ENCODE measurements at regions not wholly inside any gene's neighbourhood (a gene's known extent, or its start where the extent isn't known, plus 50 kb on each side); places are given as distances from the start of the nearest gene placed in this dataset.

DNA sequence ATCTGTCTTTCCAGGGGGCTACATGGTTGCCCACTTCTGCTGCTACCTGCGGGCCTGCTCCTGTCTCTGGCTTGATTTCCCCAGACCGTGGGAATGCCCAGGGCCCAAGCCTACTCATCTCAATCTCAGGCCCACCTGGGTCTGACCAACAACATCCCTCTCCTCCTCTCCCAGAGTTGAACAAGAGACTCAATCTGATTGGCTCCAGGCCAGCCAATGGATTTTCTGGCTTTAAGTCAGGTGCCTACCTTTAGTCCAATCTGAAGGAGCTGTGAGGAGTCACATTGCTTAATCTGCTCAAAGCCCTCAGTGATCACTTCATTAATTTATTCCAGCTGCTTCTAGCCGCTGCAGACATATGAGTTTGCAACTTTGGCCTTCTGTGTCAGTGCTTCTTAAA, 162.4 kb upstream of the KCNG1 start:
- Histone ChIP-seq H3K4me3 (no peak overlapping the region), H3K9me3 (no peaks in the 10 kb centered on the region), H3K4me1 (ENCODE audit: insufficient read depth) (no peaks in the 10 kb centered on the region), H3K36me3 (no peaks in the 10 kb centered on the region), H3K27ac (no peak overlapping the region), H3K27me3 (no peaks in the 10 kb centered on the region)
- DNase-seq: no peak
- intact Hi-C loops (cut with DNase I): no loop called here
- TF ChIP-seq POLR2A (IDR thresholded peaks at IDR 0.05) (no peak), EP300 (IDR thresholded peaks at IDR 0.05) (no peak)
- TF ChIP-seq, protein P1, sequence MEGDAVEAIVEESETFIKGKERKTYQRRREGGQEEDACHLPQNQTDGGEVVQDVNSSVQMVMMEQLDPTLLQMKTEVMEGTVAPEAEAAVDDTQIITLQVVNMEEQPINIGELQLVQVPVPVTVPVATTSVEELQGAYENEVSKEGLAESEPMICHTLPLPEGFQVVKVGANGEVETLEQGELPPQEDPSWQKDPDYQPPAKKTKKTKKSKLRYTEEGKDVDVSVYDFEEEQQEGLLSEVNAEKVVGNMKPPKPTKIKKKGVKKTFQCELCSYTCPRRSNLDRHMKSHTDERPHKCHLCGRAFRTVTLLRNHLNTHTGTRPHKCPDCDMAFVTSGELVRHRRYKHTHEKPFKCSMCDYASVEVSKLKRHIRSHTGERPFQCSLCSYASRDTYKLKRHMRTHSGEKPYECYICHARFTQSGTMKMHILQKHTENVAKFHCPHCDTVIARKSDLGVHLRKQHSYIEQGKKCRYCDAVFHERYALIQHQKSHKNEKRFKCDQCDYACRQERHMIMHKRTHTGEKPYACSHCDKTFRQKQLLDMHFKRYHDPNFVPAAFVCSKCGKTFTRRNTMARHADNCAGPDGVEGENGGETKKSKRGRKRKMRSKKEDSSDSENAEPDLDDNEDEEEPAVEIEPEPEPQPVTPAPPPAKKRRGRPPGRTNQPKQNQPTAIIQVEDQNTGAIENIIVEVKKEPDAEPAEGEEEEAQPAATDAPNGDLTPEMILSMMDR (IDR thresholded peaks at IDR 0.05): no peak
- WGBS, 3 donors: 90 to 98% (median 96%) methylated on average over 3 of the region's 3 CpGs

DNA sequence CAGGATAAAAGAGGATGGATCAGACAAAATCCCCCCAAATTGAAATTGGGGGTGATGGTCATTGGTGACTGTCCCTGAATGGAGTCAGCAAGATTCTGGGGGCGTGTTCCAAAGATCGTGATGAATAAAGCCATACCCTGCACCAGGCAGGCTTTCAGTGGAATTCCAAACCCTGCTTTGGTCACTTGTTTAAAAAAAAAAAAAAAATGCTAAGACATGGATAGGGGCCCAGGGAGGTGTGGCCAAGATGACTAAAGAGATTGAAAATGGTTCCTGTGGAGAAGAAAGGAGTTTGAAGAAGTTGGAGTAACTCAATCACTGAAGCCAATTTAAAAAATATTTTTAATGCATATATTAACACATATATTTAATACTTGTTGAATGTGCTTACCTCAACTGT, 161.4 kb upstream of the KCNG1 start:
- Histone ChIP-seq H3K36me3 (no peaks in the 10 kb centered on the region), H3K9me3 (no peaks in the 10 kb centered on the region), H3K27me3 (no peaks in the 10 kb centered on the region), H3K27ac (no peak overlapping the region), H3K4me1 (ENCODE audit: insufficient read depth) (no peaks in the 10 kb centered on the region), H3K4me3 (no peak overlapping the region)
- DNase-seq: no peak
- no peak for TF ChIP-seq EP300 (IDR thresholded peaks at IDR 0.05)
- TF ChIP-seq POLR2A (IDR thresholded peaks at IDR 0.05): no peak
- TF ChIP-seq, protein P1 (IDR thresholded peaks at IDR 0.05): no peak
- 67 to 84% (median 77%) methylated on average over 2 of the region's 2 CpGs for WGBS, 3 donors
- intact Hi-C loops (cut with DNase I): no loop called here

DNA sequence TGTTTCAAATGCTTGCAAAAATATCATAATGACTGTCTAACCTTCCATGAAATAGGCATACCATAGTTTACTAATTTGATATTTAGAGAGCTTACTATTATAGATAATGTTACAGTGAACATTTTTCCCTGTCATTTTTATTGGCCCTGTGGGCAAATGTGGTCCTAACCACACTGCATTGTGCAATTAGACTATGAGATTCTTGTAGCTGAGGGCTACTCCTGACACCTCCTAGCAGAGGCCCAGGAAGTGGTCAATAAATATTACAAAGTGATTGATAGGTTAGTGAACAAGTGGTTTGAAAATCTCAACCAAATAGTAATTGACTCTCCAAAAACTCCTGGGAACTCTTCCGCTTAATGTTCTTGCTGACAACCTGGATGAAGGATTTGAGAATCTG, 160.5 kb upstream of the KCNG1 start:
- Histone ChIP-seq H3K27ac (no peak overlapping the region), H3K9me3 (no peaks in the 10 kb centered on the region), H3K27me3 (no peaks in the 10 kb centered on the region), H3K4me3 (no peak overlapping the region), H3K36me3 (no peaks in the 10 kb centered on the region), H3K4me1 (ENCODE audit: insufficient read depth) (no peaks in the 10 kb centered on the region)
- intact Hi-C loops (cut with DNase I): no loop called here
- DNase-seq: no peak
- TF ChIP-seq, protein P1 (IDR thresholded peaks at IDR 0.05): no peak
- TF ChIP-seq EP300 (IDR thresholded peaks at IDR 0.05) (no peak), POLR2A (IDR thresholded peaks at IDR 0.05) (no peak)
- 95 to 97% (median 95%) methylated on average over 1 of the region's 1 CpG for WGBS, 3 donors

DNA sequence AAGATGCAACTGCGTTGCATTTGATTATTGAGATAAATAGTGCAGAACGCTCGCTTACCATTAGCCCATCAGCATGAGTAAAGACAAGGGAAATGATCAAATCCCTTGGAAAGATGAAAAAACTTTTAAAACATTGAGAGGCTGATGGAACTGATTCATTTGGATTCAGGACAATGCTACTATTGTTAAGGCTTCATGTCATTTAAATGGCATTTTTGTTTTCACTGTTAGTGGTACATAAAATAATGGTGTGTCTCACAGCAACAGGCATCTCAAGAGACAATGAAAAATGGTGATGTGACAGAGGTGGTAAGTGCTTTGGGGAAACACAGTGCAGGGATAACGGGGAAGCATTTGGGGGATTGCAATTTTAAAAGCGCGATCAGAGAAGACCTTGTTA, 159.7 kb upstream of the KCNG1 start:
- H3K9me3 ChIP-seq: no peaks in the 10 kb centered on the region
- intact Hi-C loops (cut with DNase I): no loop called here
- TF ChIP-seq, protein P1 (IDR thresholded peaks at IDR 0.05): no peak
- TF ChIP-seq EP300 (IDR thresholded peaks at IDR 0.05): no peak
- no peak for TF ChIP-seq POLR2A (IDR thresholded peaks at IDR 0.05)
- no peak overlapping the region for H3K4me3 ChIP-seq
- no peaks in the 10 kb centered on the region for H3K4me1 ChIP-seq (ENCODE audit: insufficient read depth)
- H3K27ac ChIP-seq: no peak overlapping the region
- H3K36me3 ChIP-seq: no peaks in the 10 kb centered on the region
- no peak for DNase-seq
- 71 to 82% (median 72%) methylated on average over 6 of the region's 6 CpGs for WGBS, 3 donors
- H3K27me3 ChIP-seq: no peaks in the 10 kb centered on the region

- H3K4me1 ChIP-seq (ENCODE audit: insufficient read depth): peaks cover 1% of the 10 kb centered on the region
- 72 to 82% (median 75%) methylated on average over 3 of the region's 3 CpGs for WGBS, 3 donors
- no peak overlapping the region for H3K27ac ChIP-seq
- no peak for DNase-seq
- no peaks in the 10 kb centered on the region for H3K9me3 ChIP-seq
- no peaks in the 10 kb centered on the region for H3K27me3 ChIP-seq
- H3K36me3 ChIP-seq: no peaks in the 10 kb centered on the region
- no peak overlapping the region for H3K4me3 ChIP-seq
- intact Hi-C loops (cut with DNase I): no loop called here
- no peak for TF ChIP-seq POLR2A (IDR thresholded peaks at IDR 0.05)
- TF ChIP-seq, protein P1 (IDR thresholded peaks at IDR 0.05): no peak
- TF ChIP-seq EP300 (IDR thresholded peaks at IDR 0.05): no peak
These were observed 155.2 kb upstream of the KCNG1 start for GRCh38 chr20:51178153-51178552.
